BE2C (cell line): ENCODE measurements at regions not wholly inside any gene's neighbourhood (a gene's known extent, or its start where the extent isn't known, plus 50 kb on each side); places are given as distances from the start of the nearest gene placed in this dataset.

Experiments
- DNase-seq: peaks from one replicate; pipeline ENCODE4 v3.0.0-alpha.2; 2020
- H3K27me3 ChIP-seq: fragments of 250-450 bp; sonication (Bioruptor Pico); 2 replicates; pipeline ENCODE4 v1.5.1; 2020; ENCODE audit warnings: mild to moderate bottlenecking
- H3K36me3 ChIP-seq: fragments of 250-450 bp; sonication (Bioruptor Pico); 2 replicates; pipeline ENCODE4 v1.5.1; 2020; ENCODE audit warnings: mild to moderate bottlenecking
- H3K4me1 ChIP-seq: fragments of 250-450 bp; sonication (Bioruptor Pico); 2 replicates; pipeline ENCODE4 v1.5.1; 2020
- H3K4me3 ChIP-seq: 2 replicates; pipeline ENCODE4 v1.5.1; 2011; ENCODE audit warnings: low read depth, low read length
- H3K9me3 ChIP-seq: fragments of 250-450 bp; sonication (Bioruptor Pico); 2 replicates; pipeline ENCODE4 v1.5.1; 2020
- CTCF ChIP-seq: IDR thresholded peaks from 2 replicates; pipeline ENCODE4 v1.5.1; 2012; ENCODE audit warnings: mild to moderate bottlenecking, low read depth, low read length

- Histone ChIP-seq H3K4me3 (no peak overlapping the region), H3K27me3 (no peaks in the 10 kb centered on the region; the same call in 1 of the 2 replicates), H3K36me3 (no peaks in the 10 kb centered on the region), H3K9me3 (no peaks in the 10 kb centered on the region), H3K4me1 (no peaks in the 10 kb centered on the region)
- DNase-seq = no peak
- TF ChIP-seq CTCF = no peak
These were observed 169.1 kb upstream of the NSMCE3 start for GRCh38 chr15:29438703-29439055.

DNA sequence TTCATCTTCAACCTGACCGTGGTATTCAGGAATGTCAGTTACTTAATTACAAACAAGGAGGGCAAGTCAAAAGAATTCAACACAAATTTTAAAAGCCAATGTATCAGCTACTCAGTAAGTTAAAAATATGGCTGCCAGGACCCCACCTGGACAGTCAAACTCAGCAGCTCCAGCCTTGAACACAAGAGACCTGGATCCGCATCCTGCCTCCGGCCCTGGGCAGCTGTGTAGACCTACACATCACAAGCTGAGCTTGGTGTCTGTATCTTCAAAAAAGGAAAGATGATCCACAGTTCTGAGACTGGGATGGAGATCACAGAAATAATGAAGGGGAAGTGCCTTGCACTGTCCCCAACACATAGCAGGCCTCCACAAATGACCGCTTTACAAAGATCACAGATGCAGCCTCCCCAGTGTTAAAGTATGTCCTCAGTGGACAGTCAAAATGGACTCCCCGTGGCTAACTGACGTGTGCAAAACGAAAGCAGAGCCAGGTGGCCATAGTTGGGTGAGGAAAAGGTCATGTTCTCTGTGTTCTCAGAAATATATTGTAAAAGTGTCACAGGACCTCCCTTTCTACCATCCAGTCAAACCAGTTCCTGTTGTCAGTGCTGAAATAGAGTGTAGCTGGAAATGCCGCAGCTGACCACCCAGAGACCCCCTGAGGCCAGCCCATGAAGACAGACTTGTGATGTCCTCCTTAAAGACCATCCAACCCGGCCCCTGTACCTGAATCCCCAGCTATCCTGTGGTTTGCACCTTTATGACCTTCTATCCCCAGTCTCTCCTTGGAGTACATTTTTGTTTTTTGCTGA, 168.5 kb upstream of the NSMCE3 start:
- Histone ChIP-seq H3K27me3 (no peaks in the 10 kb centered on the region; the same call in 1 of the 2 replicates), H3K9me3 (no peaks in the 10 kb centered on the region), H3K4me3 (no peak overlapping the region), H3K36me3 (no peaks in the 10 kb centered on the region), H3K4me1 (no peaks in the 10 kb centered on the region)
- TF ChIP-seq CTCF = no peak
- no peak for DNase-seq

- no peak for TF ChIP-seq CTCF
- no peaks in the 10 kb centered on the region; the same call in 1 of the 2 replicates for H3K27me3 ChIP-seq
- H3K4me1 ChIP-seq = no peaks in the 10 kb centered on the region
- no peaks in the 10 kb centered on the region for H3K9me3 ChIP-seq
- DNase-seq = no peak
- H3K4me3 ChIP-seq = no peak overlapping the region
- no peaks in the 10 kb centered on the region for H3K36me3 ChIP-seq
These were observed 166.2 kb upstream of the NSMCE3 start for GRCh38 chr15:29435811-29436210.

DNA sequence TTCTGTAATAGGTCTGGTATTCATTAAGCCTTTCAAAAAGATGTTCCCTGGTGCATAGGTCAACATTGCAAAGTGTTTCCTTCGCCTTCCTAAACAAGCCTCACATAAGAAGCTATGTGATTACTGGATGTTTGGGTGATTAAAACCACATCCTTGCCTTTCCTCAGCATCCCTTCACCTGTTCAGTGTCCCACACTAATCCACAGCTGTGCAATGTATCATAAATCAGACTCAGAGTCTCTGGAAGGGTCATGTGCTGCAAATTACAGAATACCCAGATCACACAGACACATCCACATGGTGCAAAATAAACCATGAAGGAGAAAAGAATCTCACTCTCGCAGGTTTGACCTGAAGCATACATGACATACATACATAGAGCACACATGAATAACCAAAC, 164.7 kb upstream of the NSMCE3 start:
- DNase-seq = no peak
- H3K4me1 ChIP-seq = no peaks in the 10 kb centered on the region
- no peaks in the 10 kb centered on the region for H3K9me3 ChIP-seq
- H3K4me3 ChIP-seq = no peak overlapping the region
- no peaks in the 10 kb centered on the region; the same call in 1 of the 2 replicates for H3K27me3 ChIP-seq
- TF ChIP-seq CTCF = no peak
- no peaks in the 10 kb centered on the region for H3K36me3 ChIP-seq

DNA sequence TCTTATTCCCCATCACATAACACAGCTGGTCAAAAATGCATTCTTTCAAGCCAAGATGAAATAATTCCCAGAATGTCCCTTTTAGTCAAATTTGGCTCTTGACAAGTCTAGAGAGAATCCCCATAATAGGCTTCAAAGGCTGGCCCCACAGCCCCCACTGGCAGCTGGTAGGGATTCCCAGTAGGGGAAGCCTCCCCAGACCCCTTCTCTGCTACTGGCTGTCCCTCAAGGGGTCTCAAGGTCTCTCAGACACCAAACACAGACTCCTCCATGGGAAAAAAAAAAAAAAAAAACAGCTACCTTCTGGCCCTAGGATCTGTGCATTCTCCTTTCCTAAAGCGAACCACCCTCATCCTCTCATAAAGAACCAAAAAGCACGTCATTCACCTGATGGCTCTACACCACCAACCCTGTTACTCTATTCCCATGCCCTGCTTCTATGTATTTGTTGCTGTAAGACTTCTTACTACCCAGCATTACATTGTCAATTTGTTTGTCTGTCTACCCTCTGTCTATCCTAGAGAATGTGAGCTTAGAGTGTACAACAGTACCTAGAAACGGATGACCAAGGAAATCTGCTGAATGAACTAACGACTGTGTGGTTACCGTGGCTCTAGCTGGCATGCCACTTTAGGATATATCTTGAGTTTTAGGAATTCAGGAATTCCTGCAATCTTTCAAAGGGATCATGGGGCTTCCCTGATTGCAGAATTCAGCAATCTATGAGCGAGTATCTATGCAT, 164.1 kb upstream of the NSMCE3 start:
- TF ChIP-seq CTCF = no peak
- no peak for DNase-seq
- Histone ChIP-seq H3K36me3 (no peaks in the 10 kb centered on the region), H3K9me3 (no peaks in the 10 kb centered on the region), H3K4me3 (no peak overlapping the region), H3K4me1 (no peaks in the 10 kb centered on the region), H3K27me3 (no peaks in the 10 kb centered on the region; the same call in 1 of the 2 replicates)

DNA sequence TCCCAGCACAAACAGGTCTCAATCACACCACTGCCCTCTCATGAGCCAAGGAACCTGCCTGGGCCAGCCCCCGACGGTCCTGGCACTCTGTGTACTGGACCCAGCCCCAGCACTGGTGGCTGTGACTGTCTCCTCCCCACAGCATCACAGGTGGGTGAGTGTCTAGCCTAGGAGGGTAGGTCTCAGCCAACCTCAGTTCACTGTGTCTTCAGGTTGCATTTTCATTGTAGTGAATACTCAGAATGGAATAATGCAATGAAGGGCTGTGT, 163.4 kb upstream of the NSMCE3 start:
- TF ChIP-seq CTCF = no peak
- Histone ChIP-seq H3K27me3 (no peaks in the 10 kb centered on the region; the same call in 1 of the 2 replicates), H3K36me3 (no peaks in the 10 kb centered on the region), H3K4me3 (no peak overlapping the region), H3K9me3 (no peaks in the 10 kb centered on the region), H3K4me1 (no peaks in the 10 kb centered on the region)
- DNase-seq = no peak
